ENCODE measurements at regions not wholly inside any gene's neighbourhood (a gene's known extent, or its start where the extent isn't known, plus 50 kb on each side); places are given as distances from the start of the nearest gene placed in this dataset.

DNA sequence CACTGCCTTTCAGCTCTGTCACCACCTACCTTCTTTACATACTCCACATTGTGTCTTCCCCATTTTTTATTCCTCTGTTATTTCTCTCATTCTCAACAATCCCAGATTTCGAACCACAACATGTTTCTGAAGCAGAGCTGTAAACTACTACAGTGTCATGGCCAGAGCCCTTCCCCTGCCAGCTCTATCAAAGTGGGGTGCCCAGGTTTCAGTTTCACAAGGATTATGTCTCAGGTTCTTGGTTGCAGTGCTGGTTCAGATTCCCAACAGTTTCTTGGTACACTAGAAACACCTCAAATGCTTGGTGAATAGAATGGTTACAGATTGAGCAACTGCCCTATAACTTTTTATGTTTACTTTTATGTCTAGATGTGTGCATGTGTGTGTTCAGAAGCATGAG, 172.7 kb upstream of the MTNR1B start:
- Histone ChIP-seq H3K79me1 (ENCODE audit: insufficient read depth, low read depth, low read length, poor library complexity, severe bottlenecking) (no peaks in the 10 kb centered on the region), H2AK5ac (ENCODE audit: insufficient read length, low read length) (no peak overlapping the region), H3K4me1 (ENCODE audit: insufficient read depth, low read length) (peaks cover 10% of the 10 kb centered on the region), H3K4ac (ENCODE audit: low read depth, low read length) (no peak overlapping the region), H2BK12ac (ENCODE audit: insufficient read length, low read depth, low read length) (no peak overlapping the region), H3K9ac (ENCODE audit: extremely low read depth, insufficient read length, low read length) (no peak overlapping the region), H4K5ac (ENCODE audit: insufficient read length, low read depth, low read length) (no peak overlapping the region), H3K9me3 (ENCODE audit: control insufficient read depth, low read depth, low read length) (no peaks in the 10 kb centered on the region), H3T11ph (ENCODE audit: low read length) (no peak overlapping the region), H3K23me2 (ENCODE audit: insufficient read length, low read depth, low read length, poor library complexity, severe bottlenecking) (no peaks in the 10 kb centered on the region), H2BK5ac (ENCODE audit: insufficient read length, low read length) (no peak overlapping the region), H2AFZ (ENCODE audit: low read length) (no peak overlapping the region), H2BK120ac (ENCODE audit: low read depth, low read length, poor library complexity, severe bottlenecking) (no peak overlapping the region), H3K18ac (ENCODE audit: insufficient read length, low read depth, low read length) (no peak overlapping the region), H3K27ac (ENCODE audit: insufficient read length, low read depth, low read length) (no peak overlapping the region), H3K27me3 (ENCODE audit: insufficient read depth, low read length) (no peaks in the 10 kb centered on the region), H3K56ac (ENCODE audit: insufficient read length, low read depth, low read length) (no peak overlapping the region), H3K4me2 (ENCODE audit: insufficient read depth, insufficient read length, low read length) (no peak overlapping the region), H4K91ac (ENCODE audit: insufficient read length, low read depth, low read length) (no peak overlapping the region), H3K79me2 (ENCODE audit: insufficient read depth, low read length) (no peaks in the 10 kb centered on the region; the same call in 1 of the 2 replicates), H4K20me1 (ENCODE audit: control insufficient read depth, insufficient read depth, insufficient read length) (no peaks in the 10 kb centered on the region), H4K8ac (replicated peaks; ENCODE audit: insufficient read length, low read depth, low read length) (no peak overlapping the region), H2BK15ac (ENCODE audit: low read depth, low read length) (no peak overlapping the region), H3K14ac (ENCODE audit: insufficient read depth, low read length) (no peak overlapping the region), H3K23ac (ENCODE audit: insufficient read length, low read depth, low read length) (no peak overlapping the region), H2BK20ac (ENCODE audit: low read depth, low read length, poor library complexity, severe bottlenecking) (no peak overlapping the region)
- H3K9me3 Mint-ChIP-seq: no peaks in the 10 kb centered on the region; a peak in 2 of 5 replicates
- DNase-seq: no peak
- no CpG with 5 or more reads among the region's 1 CpG for WGBS (ENCODE audit: extremely low coverage, insufficient read length, low lambda C conversion rate)
- H3K4me1 Mint-ChIP-seq: peaks cover 33 to 34% of the 10 kb centered on the region in 2 experiments
- peaks cover 11 to 28% (median 25%) of the 10 kb centered on the region in 3 experiments for H3K36me3 Mint-ChIP-seq (ENCODE audit: insufficient read depth in 1 of 3, low read depth in 3 of 3)
- H3K27me3 Mint-ChIP-seq (ENCODE audit: low read depth): no peaks in the 10 kb centered on the region
- no peak for TF ChIP-seq CTCF (conservative IDR thresholded peaks at IDR 0.05)
- H3K27ac Mint-ChIP-seq: no peak overlapping the region
- H3K4me3 Mint-ChIP-seq: no peak overlapping the region
